AG04450 (cell line): ENCODE measurements at regions not wholly inside any gene's neighbourhood (a gene's known extent, or its start where the extent isn't known, plus 50 kb on each side); places are given as distances from the start of the nearest gene placed in this dataset.

Experiments
- CTCF ChIA-PET: fragments of 300-600, 350-600 bp; formaldehyde crosslinking; extraction: SDS; loops from one replicate; lab custom pipeline; 2022; ENCODE audit warnings: antibody characterized with exemption, inconsistent platforms; lab: Charles Lee
- POLR2A ChIA-PET: fragments of 350-600 bp; formaldehyde crosslinking; extraction: SDS; loops from one replicate; lab custom pipeline; 2021; ENCODE audit warnings: antibody characterized with exemption, inconsistent platforms; lab: Yijun Ruan, JAX
- DNase-seq: peaks from one replicate; pipeline ENCODE4 v3.0.0-alpha.2; 2011; ENCODE audit warnings: low read depth, low spot score
- H3K27ac ChIP-seq: one replicate; pipeline ENCODE4 v1.5.1; 2012; ENCODE audit warnings: low read depth, low read length, control low read depth
- H3K27me3 ChIP-seq: one replicate; pipeline ENCODE4 v1.6.0; 2012; ENCODE audit warnings: low read length; ENCODE audit not compliant: control insufficient read depth, insufficient read depth
- H3K4me3 ChIP-seq: 2 replicates; pipeline ENCODE4 v1.5.1; 2011; ENCODE audit warnings: mild to moderate bottlenecking, low read depth, low read length, control low read depth
- H3K9me3 ChIP-seq: 2 replicates; pipeline ENCODE4 v1.5.1; 2012; ENCODE audit warnings: low read length; ENCODE audit not compliant: control insufficient read depth, insufficient read depth
- CTCF ChIP-seq: IDR thresholded peaks from 2 replicates; pipeline ENCODE4 v1.5.1; 2011; ENCODE audit warnings: low read depth, low read length, control low read depth, inconsistent platforms

- H3K27ac ChIP-seq: no peak overlapping the region
- no peak overlapping the region for H3K4me3 ChIP-seq
- POLR2A ChIA-PET: no interaction called here
- peaks cover 73% of the 10 kb centered on the region for H3K9me3 ChIP-seq
- CTCF ChIA-PET: no interaction called here
- H3K27me3 ChIP-seq: no peaks in the 10 kb centered on the region
- no peak for DNase-seq
- TF ChIP-seq CTCF: no peak
Observed at GRCh38 chr16:79351927-79352326, 248.6 kb downstream of the MAF start.

GRCh38 chr16:79349803-79350202 lies 250.7 kb downstream of the MAF start:
- CTCF ChIA-PET: no interaction called here

GRCh38 chr16:79348521-79349306 lies 251.8 kb downstream of the MAF start:
- CTCF ChIA-PET: no interaction called here
- POLR2A ChIA-PET: no interaction called here
- Histone ChIP-seq H3K4me3 (no peak overlapping the region), H3K9me3 (peaks cover 56% of the 10 kb centered on the region), H3K27ac (no peak overlapping the region), H3K27me3 (no peaks in the 10 kb centered on the region)
- no peak for DNase-seq
- no peak for TF ChIP-seq CTCF

More at GRCh38 chr16:79349803-79350202, 250.7 kb downstream of the MAF start:
- peaks cover 60% of the 10 kb centered on the region for H3K9me3 ChIP-seq
- no peak for TF ChIP-seq CTCF
- H3K27me3 ChIP-seq: no peaks in the 10 kb centered on the region
- no peak for DNase-seq
- no peak overlapping the region for H3K4me3 ChIP-seq
- H3K27ac ChIP-seq: no peak overlapping the region
- POLR2A ChIA-PET: no interaction called here

GRCh38 chr16:79347277-79347676 lies 253.3 kb downstream of the MAF start:
- CTCF ChIA-PET: no interaction called here
- no peak for DNase-seq
- POLR2A ChIA-PET: no interaction called here
- no peak overlapping the region for H3K4me3 ChIP-seq
- no peak overlapping the region for H3K27ac ChIP-seq
- H3K9me3 ChIP-seq: peaks cover 51% of the 10 kb centered on the region
- H3K27me3 ChIP-seq: no peaks in the 10 kb centered on the region
- no peak for TF ChIP-seq CTCF

GRCh38 chr16:79339863-79340262 lies 260.7 kb downstream of the MAF start:
- H3K27ac ChIP-seq: no peak overlapping the region
- no peak overlapping the region for H3K4me3 ChIP-seq
- CTCF ChIA-PET: no interaction called here
- POLR2A ChIA-PET: no interaction called here
- DNase-seq: no peak
- TF ChIP-seq CTCF: no peak
- H3K9me3 ChIP-seq: peaks cover 53% of the 10 kb centered on the region
- no peaks in the 10 kb centered on the region for H3K27me3 ChIP-seq
